GM19397 (cell line): ENCODE measurements at regions not wholly inside any gene's neighbourhood (a gene's known extent, or its start where the extent isn't known, plus 50 kb on each side); places are given as distances from the start of the nearest gene placed in this dataset.

Experiments
- ATAC-seq: cut with Tn5 transposase; IDR thresholded peaks from one replicate; pipeline ENCODE4 v1.9.1; 2021; ENCODE audit warnings: mild to moderate bottlenecking, moderate library complexity; ENCODE audit not compliant: unreplicated experiment

GRCh38 chr6:63521475-63522210 is 50.6 kb upstream of the LOC128125822 start:
- ATAC-seq = no peak
